ENCODE measurements at regions not wholly inside any gene's neighbourhood (a gene's known extent, or its start where the extent isn't known, plus 50 kb on each side); places are given as distances from the start of the nearest gene placed in this dataset.

DNA sequence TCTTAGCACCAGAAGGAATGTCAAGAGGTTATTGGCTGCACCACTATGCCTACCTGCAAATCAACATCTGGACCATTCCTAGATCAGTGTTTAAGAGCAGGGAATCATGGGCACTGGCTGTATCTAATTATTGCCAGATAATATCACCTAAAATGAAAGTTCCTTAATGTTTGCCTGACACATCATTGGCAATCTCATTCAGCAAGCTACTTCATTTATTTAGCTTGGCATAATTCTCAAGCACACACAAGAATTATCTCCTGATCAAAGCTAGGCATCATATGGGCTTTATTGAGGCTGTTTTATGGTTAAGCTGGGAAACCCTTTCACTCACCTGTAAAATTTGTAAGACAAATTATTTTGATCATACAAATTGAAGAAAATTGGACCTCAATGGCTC lies 581.7 kb downstream of the INHBA start:
- intact Hi-C loops (cut with DNase I; ENCODE audit: low total_unique reads), result no loop called here
- H3K36me3 ChIP-seq, result no peaks in the 10 kb centered on the region
- H3K27me3 ChIP-seq, result no peaks in the 10 kb centered on the region
- no peak overlapping the region for H3K4me3 ChIP-seq
- TF ChIP-seq EP300 (IDR thresholded peaks at IDR 0.05; ENCODE audit: low read depth), result no peak
- no peak for TF ChIP-seq POLR2AphosphoS5 (IDR thresholded peaks at IDR 0.05)
- TF ChIP-seq, protein P1, sequence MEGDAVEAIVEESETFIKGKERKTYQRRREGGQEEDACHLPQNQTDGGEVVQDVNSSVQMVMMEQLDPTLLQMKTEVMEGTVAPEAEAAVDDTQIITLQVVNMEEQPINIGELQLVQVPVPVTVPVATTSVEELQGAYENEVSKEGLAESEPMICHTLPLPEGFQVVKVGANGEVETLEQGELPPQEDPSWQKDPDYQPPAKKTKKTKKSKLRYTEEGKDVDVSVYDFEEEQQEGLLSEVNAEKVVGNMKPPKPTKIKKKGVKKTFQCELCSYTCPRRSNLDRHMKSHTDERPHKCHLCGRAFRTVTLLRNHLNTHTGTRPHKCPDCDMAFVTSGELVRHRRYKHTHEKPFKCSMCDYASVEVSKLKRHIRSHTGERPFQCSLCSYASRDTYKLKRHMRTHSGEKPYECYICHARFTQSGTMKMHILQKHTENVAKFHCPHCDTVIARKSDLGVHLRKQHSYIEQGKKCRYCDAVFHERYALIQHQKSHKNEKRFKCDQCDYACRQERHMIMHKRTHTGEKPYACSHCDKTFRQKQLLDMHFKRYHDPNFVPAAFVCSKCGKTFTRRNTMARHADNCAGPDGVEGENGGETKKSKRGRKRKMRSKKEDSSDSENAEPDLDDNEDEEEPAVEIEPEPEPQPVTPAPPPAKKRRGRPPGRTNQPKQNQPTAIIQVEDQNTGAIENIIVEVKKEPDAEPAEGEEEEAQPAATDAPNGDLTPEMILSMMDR (IDR thresholded peaks at IDR 0.05), result no peak
- no peak for TF ChIP-seq POLR2A (IDR thresholded peaks at IDR 0.05)
- DNase-seq, result no peak
- in situ Hi-C loops (cut with MboI; ENCODE audit: low pct_ligation_motif_present in 1 of 4, low pct_unique_long_range_greater_than_20kb in 1 of 4, low sequenced_read_pairs in 3 of 4), result no loop called here
- H3K4me1 ChIP-seq, result no peaks in the 10 kb centered on the region
- no peaks in the 10 kb centered on the region for H3K9me3 ChIP-seq
- no peak overlapping the region for H3K27ac ChIP-seq

DNA sequence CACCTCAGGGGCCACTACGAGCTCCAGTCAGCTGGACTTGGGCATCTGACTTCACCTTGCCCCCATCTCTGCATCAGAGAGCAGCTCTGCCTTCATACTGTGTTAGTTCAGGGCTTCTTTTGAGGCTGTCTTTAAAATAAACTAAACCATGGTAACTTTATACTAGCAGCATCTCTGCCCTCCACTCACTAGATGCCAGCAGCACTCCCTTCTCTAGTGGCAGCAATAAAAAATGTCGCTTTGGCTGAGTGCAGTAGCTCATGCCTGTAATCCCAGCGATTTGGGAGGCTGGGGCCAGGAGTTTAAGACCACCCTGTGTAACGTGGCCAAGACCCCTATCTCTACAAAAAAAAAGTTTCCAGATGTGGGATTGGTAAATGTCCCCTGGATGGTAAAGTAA lies 584.4 kb downstream of the INHBA start:
- 54 to 57% methylated on average over 3 to 4 of the region's 4 CpGs for WGBS, 2 donors (ENCODE audit: low coverage in 1 of 2)
- in situ Hi-C loops (cut with MboI; ENCODE audit: low pct_ligation_motif_present in 1 of 4, low pct_unique_long_range_greater_than_20kb in 1 of 4, low sequenced_read_pairs in 3 of 4), result no loop called here
- Histone ChIP-seq H3K27me3 (no peaks in the 10 kb centered on the region), H3K27ac (no peak overlapping the region), H3K4me3 (no peak overlapping the region), H3K36me3 (no peaks in the 10 kb centered on the region), H3K4me1 (no peaks in the 10 kb centered on the region), H3K9me3 (no peaks in the 10 kb centered on the region)
- no peak for TF ChIP-seq POLR2A (IDR thresholded peaks at IDR 0.05)
- TF ChIP-seq POLR2AphosphoS5 (IDR thresholded peaks at IDR 0.05), result no peak
- no peak for TF ChIP-seq EP300 (IDR thresholded peaks at IDR 0.05; ENCODE audit: low read depth)
- TF ChIP-seq, protein P1 (IDR thresholded peaks at IDR 0.05), result no peak
- DNase-seq, result no peak
- intact Hi-C loops (cut with DNase I; ENCODE audit: low total_unique reads), result no loop called here

DNA sequence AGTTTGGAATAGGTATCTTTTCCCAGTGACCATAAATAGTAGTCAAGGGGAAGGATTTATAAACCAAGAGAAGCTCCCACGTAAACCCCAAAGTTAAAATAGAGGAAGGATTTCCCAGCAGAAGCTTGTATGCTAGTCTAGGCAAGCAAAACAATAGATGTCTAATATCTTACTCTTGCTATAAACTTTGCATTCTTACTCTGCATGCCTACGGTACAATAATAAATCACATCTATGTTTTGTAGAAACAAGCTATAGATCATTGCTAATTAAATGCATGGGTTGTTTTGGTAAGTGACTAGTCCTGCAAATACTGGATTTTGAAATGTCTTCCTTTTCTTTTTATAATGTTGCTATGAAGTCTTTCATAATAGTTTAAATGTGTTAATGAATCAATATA lies 585.5 kb downstream of the INHBA start:
- in situ Hi-C loops (cut with MboI; ENCODE audit: low pct_ligation_motif_present in 1 of 4, low pct_unique_long_range_greater_than_20kb in 1 of 4, low sequenced_read_pairs in 3 of 4), result no loop called here
- intact Hi-C loops (cut with DNase I; ENCODE audit: low total_unique reads), result no loop called here
- no peak for DNase-seq

DNA sequence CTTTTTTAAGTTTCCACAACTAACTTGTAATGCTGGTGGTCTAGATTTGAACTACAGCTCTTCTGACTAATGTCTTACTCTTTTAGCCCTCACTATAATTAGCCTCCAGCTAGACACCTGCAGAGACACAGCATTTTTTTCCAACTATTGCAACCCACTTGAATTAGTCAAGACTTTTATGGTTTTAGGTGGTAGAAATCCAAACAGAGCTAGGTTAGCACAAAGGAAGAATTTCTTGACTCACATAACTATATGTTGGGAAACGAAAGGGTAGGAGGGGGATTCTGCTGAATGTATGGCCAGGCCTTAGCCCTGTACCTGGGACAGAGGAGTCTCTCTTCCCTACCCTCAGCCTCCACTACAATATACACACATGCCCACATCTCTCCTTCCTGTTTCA lies 586.1 kb downstream of the INHBA start:
- no peaks in the 10 kb centered on the region for H3K36me3 ChIP-seq
- in situ Hi-C loops (cut with MboI; ENCODE audit: low pct_ligation_motif_present in 1 of 4, low pct_unique_long_range_greater_than_20kb in 1 of 4, low sequenced_read_pairs in 3 of 4), result no loop called here
- H3K4me3 ChIP-seq, result no peak overlapping the region
- no peak for TF ChIP-seq EP300 (IDR thresholded peaks at IDR 0.05; ENCODE audit: low read depth)
- TF ChIP-seq POLR2AphosphoS5 (IDR thresholded peaks at IDR 0.05), result no peak
- no peak for TF ChIP-seq POLR2A (IDR thresholded peaks at IDR 0.05)
- TF ChIP-seq, protein P1 (IDR thresholded peaks at IDR 0.05), result no peak
- DNase-seq, result no peak
- WGBS, 2 donors (ENCODE audit: low coverage in 1 of 2), result 80 to 100% methylated on average over 1 of the region's 1 CpG
- intact Hi-C loops (cut with DNase I; ENCODE audit: low total_unique reads), result no loop called here
- no peaks in the 10 kb centered on the region for H3K4me1 ChIP-seq
- H3K9me3 ChIP-seq, result no peaks in the 10 kb centered on the region
- H3K27me3 ChIP-seq, result no peaks in the 10 kb centered on the region
- no peak overlapping the region for H3K27ac ChIP-seq

More for the DNA sequence above, 585.5 kb downstream of the INHBA start:
- WGBS, 2 donors (ENCODE audit: low coverage in 1 of 2), result 72 to 78% methylated on average over 2 of the region's 2 CpGs
- Histone ChIP-seq H3K4me3 (no peak overlapping the region), H3K27ac (no peak overlapping the region), H3K27me3 (no peaks in the 10 kb centered on the region), H3K4me1 (no peaks in the 10 kb centered on the region), H3K36me3 (no peaks in the 10 kb centered on the region), H3K9me3 (no peaks in the 10 kb centered on the region)
- no peak for TF ChIP-seq POLR2AphosphoS5 (IDR thresholded peaks at IDR 0.05)
- TF ChIP-seq EP300 (IDR thresholded peaks at IDR 0.05; ENCODE audit: low read depth), result no peak
- TF ChIP-seq, protein P1 (IDR thresholded peaks at IDR 0.05), result no peak
- no peak for TF ChIP-seq POLR2A (IDR thresholded peaks at IDR 0.05)
